ENCODE measurements at regions not wholly inside any gene's neighbourhood (a gene's known extent, or its start where the extent isn't known, plus 50 kb on each side); places are given as distances from the start of the nearest gene placed in this dataset.

GRCh38 chr11:10390375-10390774, 64.7 kb upstream of the AMPD3 start:
- no peak for ATAC-seq
- in situ Hi-C loops (cut with HindIII; ENCODE audit: low pct_unique_long_range_greater_than_20kb, low sequenced_read_pairs): no loop called here
- Histone ChIP-seq H3K4me3 (ENCODE audit: low read depth in 2 of 2, low read length in 2 of 2) (no peak overlapping the region), H3K36me3 (ENCODE audit: control insufficient read depth, insufficient read depth, low read length) (no peaks in the 10 kb centered on the region), H3K4me1 (ENCODE audit: control insufficient read depth, insufficient read depth, low read length) (no peaks in the 10 kb centered on the region), H3K9me3 (ENCODE audit: control insufficient read depth, insufficient read depth, low read depth, low read length) (no peaks in the 10 kb centered on the region; the same call in 1 of the 2 replicates), H3K27me3 (ENCODE audit: control insufficient read depth, insufficient read depth, low read length) (no peaks in the 10 kb centered on the region), H3K27ac (ENCODE audit: low read length) (no peak overlapping the region)
- CTCF ChIA-PET: no interaction called here
- no peak for DNase-seq (ENCODE audit: low read depth, low spot score)
- intact Hi-C loops (cut with micrococcal nuclease; ENCODE audit: unreplicated experiment): no loop called here
- BruUV-seq (replicated peaks): no TSS peak
- POLR2A ChIA-PET: no interaction called here
- TF ChIP-seq TCF7L2 (IDR thresholded peaks at IDR 0.05; ENCODE audit: low read depth, low read length) (no peak), CTCF (IDR thresholded peaks at IDR 0.05) (no peak), POLR2AphosphoS5 (IDR thresholded peaks at IDR 0.05; ENCODE audit: low read depth, low read length) (no peak), REST (IDR thresholded peaks at IDR 0.05; ENCODE audit: insufficient read depth in 1 of 2, low read depth in 2 of 2, low read length in 1 of 2) (no peak), SIN3A (IDR thresholded peaks at IDR 0.05; ENCODE audit: borderline replicate concordance, insufficient read depth, low read depth, low read length) (no peak)

GRCh38 chr11:10392095-10393079, 62.7 kb upstream of the AMPD3 start:
- Histone ChIP-seq H3K9me3 (ENCODE audit: control insufficient read depth, insufficient read depth, low read depth, low read length) (no peaks in the 10 kb centered on the region; the same call in 1 of the 2 replicates), H3K36me3 (ENCODE audit: control insufficient read depth, insufficient read depth, low read length) (no peaks in the 10 kb centered on the region), H3K27ac (ENCODE audit: low read length) (no peak overlapping the region), H3K27me3 (ENCODE audit: control insufficient read depth, insufficient read depth, low read length) (no peaks in the 10 kb centered on the region), H3K4me1 (ENCODE audit: control insufficient read depth, insufficient read depth, low read length) (no peaks in the 10 kb centered on the region), H3K4me3 (ENCODE audit: low read depth in 2 of 2, low read length in 2 of 2) (no peak overlapping the region)
- ChIA-PET CTCF (interaction anchor here (0.6 kb wide), 1 partner anchor 87 kb away, joined by 3 read pairs; the partner anchor contains the start of gene ADM), POLR2A (interaction anchor here (0.6 kb wide), 1 partner anchor 371 kb away, joined by 3 read pairs; no protein-coding TSS in a partner anchor)
- DNase-seq (ENCODE audit: low read depth, low spot score) (no peak), ATAC-seq (no peak)
- BruUV-seq (replicated peaks): no TSS peak
- in situ Hi-C loops (cut with HindIII; ENCODE audit: low pct_unique_long_range_greater_than_20kb, low sequenced_read_pairs): no loop called here
- intact Hi-C loops (cut with micrococcal nuclease; ENCODE audit: unreplicated experiment): no loop called here
- TF ChIP-seq CTCF (IDR thresholded peaks at IDR 0.05) (no peak), SIN3A (IDR thresholded peaks at IDR 0.05; ENCODE audit: borderline replicate concordance, insufficient read depth, low read depth, low read length) (no peak), REST (IDR thresholded peaks at IDR 0.05; ENCODE audit: insufficient read depth in 1 of 2, low read depth in 2 of 2, low read length in 1 of 2) (no peak), POLR2AphosphoS5 (IDR thresholded peaks at IDR 0.05; ENCODE audit: low read depth, low read length) (no peak)
